HCEC 1CT (cell line): ENCODE measurements at regions not wholly inside any gene's neighbourhood (a gene's known extent, or its start where the extent isn't known, plus 50 kb on each side); places are given as distances from the start of the nearest gene placed in this dataset.
A peak's percentile ranks its signal among the peaks of the same experiment; 100 is the strongest.

Source experiments
- DNase-seq: peaks from one replicate; pipeline ENCODE4 v3.0.0-alpha.2; 2017

- peak; percentile 33 for DNase-seq
Observed at GRCh38 chrX:20595928-20596575, 329.3 kb upstream of the RPS6KA3 start.

GRCh38 chrX:20594985-20595384 is 328.3 kb upstream of the RPS6KA3 start:
- peak; percentile 11 for DNase-seq

- DNase-seq: no peak
Observed at GRCh38 chrX:20593836-20594235, 327.1 kb upstream of the RPS6KA3 start.

GRCh38 chrX:20593402-20593801 is 326.7 kb upstream of the RPS6KA3 start:
- no peak for DNase-seq

GRCh38 chrX:20591246-20591645 is 324.5 kb upstream of the RPS6KA3 start:
- no peak for DNase-seq

GRCh38 chrX:20585782-20586181 is 319.1 kb upstream of the RPS6KA3 start:
- DNase-seq: no peak

GRCh38 chrX:20571611-20572010 is 304.9 kb upstream of the RPS6KA3 start:
- no peak for DNase-seq

- DNase-seq: no peak
Observed at GRCh38 chrX:20567108-20567507, 300.4 kb upstream of the RPS6KA3 start.

GRCh38 chrX:20547611-20548051 is 280.9 kb upstream of the RPS6KA3 start:
- DNase-seq: peak; percentile 2

GRCh38 chrX:20545538-20545937 is 278.8 kb upstream of the RPS6KA3 start:
- DNase-seq: no peak

GRCh38 chrX:20542072-20542471 is 275.4 kb upstream of the RPS6KA3 start:
- DNase-seq: no peak

- no peak for DNase-seq
Observed at GRCh38 chrX:20538974-20539373, 272.3 kb upstream of the RPS6KA3 start.

- DNase-seq: peak; percentile 48
Observed at GRCh38 chrX:20531667-20532066, 265.0 kb upstream of the RPS6KA3 start.

- DNase-seq: peak; percentile 31
Observed at GRCh38 chrX:20530406-20530921, 263.8 kb upstream of the RPS6KA3 start.

GRCh38 chrX:20529711-20530110 is 263.0 kb upstream of the RPS6KA3 start:
- DNase-seq: no peak

GRCh38 chrX:20529301-20529700 is 262.6 kb upstream of the RPS6KA3 start:
- no peak for DNase-seq

- peak; percentile 41 for DNase-seq
Observed at GRCh38 chrX:20527558-20528011, 260.9 kb upstream of the RPS6KA3 start.

- DNase-seq: no peak
Observed at GRCh38 chrX:20527041-20527440, 260.3 kb upstream of the RPS6KA3 start.

- no peak for DNase-seq
Observed at GRCh38 chrX:20523626-20524312, 257.1 kb upstream of the RPS6KA3 start.

- no peak for DNase-seq
Observed at GRCh38 chrX:20522420-20522819, 255.7 kb upstream of the RPS6KA3 start.

GRCh38 chrX:20521222-20521621 is 254.5 kb upstream of the RPS6KA3 start:
- peak; percentile 70 for DNase-seq

- DNase-seq: no peak
Observed at GRCh38 chrX:20519826-20520225, 253.1 kb upstream of the RPS6KA3 start.

GRCh38 chrX:20519146-20519545 is 252.4 kb upstream of the RPS6KA3 start:
- DNase-seq: no peak

- peak; percentile 25 for DNase-seq
Observed at GRCh38 chrX:20517565-20517964, 250.9 kb upstream of the RPS6KA3 start.
